Cortex of kidney (tissue), 1 donor: ENCODE measurements at regions not wholly inside any gene's neighbourhood (a gene's known extent, or its start where the extent isn't known, plus 50 kb on each side); places are given as distances from the start of the nearest gene placed in this dataset.

Experiments used
- DNase-seq: peaks from one replicate; lab custom pipeline; 2025; lab: John Stamatoyannopoulos, UW

DNA sequence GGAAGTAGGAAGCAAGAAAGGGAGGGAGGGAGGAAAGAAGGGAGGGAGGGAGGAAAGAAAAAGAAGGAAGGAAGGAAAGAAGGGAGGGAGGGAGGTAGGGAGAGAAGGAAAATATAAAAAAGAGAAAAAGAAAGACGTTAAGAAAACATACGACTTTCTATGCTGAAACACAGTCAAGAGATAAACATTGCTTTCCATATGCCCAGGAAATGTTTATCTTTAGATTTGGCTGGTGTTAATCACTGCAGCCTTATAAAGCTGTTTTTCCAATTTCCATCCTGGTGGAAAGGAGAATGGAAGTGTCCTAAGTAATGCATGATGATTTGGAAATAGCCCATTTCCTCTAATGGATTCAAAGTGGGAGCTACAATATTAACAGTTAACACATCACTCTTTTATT, 524.3 kb downstream of the MTRR start:
- no peak for DNase-seq

DNA sequence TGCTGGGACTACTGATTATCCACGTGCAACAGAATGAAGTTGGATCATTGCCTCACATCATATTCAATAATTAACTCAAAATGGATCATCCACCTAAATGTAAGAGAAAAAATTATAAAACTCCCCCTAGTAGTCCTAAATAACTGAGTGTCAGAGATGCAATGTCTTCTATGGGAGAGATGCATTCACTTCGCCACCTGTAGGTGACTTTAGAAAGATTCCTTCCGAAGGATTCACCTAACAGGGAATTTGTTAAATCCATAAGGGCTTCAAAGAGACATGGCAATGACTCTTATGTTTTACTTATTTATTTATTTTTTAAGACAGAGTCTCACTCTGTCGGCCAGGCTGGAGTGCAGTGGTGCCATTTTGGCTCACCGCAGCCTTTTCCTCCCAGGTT, 526.0 kb downstream of the MTRR start:
- no peak for DNase-seq

DNA sequence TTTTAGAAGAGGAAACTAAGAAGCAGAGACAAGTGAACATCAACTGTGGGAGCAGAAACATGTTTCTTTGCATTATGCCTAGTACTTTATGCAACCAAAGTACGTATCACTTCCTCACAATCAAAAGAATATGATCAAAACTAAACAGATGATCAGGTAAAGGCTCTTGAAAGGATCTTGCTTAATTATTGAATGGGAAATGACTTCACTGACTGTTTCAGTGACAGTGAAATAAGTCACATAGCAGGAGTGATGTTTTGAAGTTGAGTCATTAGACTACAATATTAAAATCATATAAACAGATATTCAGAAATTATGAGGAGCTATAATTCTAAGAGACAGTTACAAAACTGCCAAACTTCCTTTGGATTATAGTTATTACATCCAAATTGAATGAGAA, 527.3 kb downstream of the MTRR start:
- DNase-seq, result no peak

DNA sequence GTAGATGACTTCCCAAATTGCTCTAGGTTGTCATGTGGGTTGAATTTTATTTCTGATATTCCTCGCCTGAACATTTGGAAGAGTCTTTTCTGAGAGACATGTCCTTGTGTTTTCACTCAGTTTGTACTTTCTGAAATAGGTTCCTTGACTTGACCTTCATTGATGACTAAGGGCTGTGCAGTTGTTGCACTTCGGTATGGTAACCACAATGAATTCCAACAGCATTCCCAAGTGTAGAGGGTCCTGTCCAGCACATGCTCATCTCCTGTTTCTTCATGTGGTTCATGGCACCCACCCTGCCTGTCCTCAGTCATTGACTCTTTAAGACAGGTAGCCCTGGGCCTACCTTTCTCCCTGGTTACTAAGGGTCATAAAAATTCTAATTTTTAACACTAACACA, 527.8 kb downstream of the MTRR start:
- no peak for DNase-seq

DNA sequence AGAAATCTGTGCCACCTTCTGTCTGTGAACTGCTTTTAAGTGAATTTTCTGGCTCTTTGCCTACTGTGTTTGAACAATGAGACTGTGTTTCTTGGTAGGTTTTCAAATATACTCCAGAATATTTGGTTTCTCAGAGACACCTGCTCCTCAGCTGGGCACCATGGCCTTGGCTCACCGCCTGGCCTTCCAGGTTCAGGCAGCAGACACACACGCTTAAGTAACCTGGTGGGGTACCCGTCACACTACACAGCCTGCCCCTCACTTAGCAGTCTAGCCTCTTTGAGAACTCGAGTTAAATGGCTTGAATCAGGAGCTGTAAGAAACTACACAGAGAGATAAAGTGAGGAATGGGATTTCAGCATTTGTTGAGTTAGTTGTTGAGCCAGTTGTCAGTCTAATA, 530.5 kb downstream of the MTRR start:
- DNase-seq, result no peak

DNA sequence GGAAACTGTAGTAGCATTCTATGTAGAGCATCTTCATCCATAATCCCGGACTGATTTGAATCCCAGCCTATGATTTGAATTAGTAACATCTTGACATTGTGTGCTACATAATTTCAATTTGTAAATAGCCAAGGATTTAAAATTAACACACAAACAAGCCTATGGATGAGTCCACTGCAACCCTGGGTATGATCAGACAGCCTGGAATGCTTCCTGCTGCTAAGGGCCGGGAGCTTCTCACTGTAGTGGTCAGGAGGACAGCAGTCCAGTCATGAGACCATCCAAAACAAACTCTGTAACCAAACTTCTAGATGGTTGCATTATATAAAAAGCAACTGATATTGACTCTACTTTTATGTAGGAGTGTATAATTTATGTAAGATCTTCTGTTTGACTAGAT, 539.3 kb downstream of the MTRR start:
- DNase-seq, result no peak

DNA sequence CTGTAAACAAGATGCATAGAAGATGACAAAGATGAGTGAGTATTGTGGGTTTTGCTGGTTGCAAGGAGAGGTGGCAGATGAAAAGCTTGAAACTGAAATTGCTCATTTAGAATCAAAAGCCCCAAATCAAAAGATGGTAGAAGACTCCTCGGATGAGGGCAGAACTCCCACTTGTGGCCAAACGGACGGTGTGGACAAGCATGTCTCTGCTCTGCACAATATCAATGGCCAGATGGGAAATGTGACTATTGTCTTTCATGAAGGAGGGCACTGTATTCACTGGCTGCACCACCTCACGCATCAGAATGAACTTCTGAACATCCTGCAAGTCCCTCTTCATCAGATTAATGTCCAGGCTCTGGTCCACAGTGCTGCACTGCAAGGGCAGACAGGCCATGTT, 541.7 kb downstream of the MTRR start:
- DNase-seq, result no peak

DNA sequence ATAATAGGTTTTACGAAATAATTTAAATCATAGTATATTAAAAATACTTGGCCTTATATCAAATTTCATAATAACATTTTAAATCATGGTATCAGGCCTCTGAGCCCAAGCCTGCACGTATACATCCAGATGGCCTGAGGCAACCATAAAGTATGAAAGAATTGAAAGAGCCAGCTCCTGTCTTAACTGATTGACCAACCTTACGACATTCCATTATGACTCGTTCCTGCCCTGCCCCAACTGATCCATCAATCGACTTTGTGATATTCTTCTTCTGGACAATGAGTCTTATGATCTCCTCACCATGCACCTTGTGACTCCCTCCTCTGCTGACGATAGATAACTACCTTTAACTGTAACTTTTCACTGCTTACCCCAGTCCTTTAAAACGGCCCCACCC, 545.0 kb downstream of the MTRR start:
- no peak for DNase-seq

DNA sequence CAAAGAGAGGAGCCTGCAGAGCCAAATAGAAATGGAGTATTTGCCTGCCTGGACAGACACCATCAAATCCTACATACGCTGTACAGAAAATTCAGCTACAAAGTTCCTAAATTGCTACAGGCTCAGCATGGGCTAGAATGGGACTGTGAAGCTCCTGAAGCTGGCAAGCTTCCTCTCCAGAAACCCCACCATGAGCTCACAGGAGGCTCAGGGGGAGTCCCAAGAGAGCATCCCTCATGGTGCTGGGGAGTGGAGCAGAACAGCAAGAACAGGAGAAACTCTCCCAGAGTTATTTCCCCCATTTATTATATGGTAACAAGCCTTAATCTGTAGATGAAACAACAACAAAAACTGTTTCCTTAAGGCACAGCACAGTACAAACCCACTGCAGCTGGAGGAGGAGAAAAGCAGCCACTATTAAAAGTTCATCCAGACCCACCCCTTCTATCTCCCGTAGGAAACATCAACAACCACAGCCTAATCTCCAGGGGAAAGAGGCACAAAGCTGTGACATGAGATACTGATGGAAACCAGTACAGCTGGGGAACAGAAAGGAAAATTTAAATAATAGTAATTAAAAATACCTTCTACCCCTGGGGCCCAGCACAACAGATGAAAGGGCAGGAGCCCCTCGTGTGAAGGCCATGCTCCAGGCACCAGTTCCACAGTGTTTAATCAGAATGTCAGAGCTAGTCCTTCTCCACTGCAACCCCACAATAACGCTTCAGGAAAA, 548.5 kb downstream of the MTRR start:
- DNase-seq, result no peak

DNA sequence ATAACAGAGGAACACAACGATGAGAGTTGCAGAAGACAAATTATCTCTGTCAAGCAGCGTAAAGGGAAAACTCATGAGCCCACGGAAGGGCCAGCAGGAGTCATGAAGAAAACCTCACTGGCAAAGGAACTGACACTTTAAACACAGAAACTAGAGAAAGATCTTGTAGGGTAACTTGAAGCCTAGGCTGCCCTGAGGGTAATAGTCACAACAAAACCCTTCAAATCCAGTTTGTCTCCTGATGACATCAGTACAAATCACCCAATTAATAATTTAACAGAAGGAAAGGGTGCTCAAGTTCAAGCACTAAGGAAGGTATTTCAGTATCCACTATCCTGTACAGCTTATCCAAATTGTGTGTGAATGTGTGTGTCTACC, 549.1 kb downstream of the MTRR start:
- DNase-seq, result no peak

DNA sequence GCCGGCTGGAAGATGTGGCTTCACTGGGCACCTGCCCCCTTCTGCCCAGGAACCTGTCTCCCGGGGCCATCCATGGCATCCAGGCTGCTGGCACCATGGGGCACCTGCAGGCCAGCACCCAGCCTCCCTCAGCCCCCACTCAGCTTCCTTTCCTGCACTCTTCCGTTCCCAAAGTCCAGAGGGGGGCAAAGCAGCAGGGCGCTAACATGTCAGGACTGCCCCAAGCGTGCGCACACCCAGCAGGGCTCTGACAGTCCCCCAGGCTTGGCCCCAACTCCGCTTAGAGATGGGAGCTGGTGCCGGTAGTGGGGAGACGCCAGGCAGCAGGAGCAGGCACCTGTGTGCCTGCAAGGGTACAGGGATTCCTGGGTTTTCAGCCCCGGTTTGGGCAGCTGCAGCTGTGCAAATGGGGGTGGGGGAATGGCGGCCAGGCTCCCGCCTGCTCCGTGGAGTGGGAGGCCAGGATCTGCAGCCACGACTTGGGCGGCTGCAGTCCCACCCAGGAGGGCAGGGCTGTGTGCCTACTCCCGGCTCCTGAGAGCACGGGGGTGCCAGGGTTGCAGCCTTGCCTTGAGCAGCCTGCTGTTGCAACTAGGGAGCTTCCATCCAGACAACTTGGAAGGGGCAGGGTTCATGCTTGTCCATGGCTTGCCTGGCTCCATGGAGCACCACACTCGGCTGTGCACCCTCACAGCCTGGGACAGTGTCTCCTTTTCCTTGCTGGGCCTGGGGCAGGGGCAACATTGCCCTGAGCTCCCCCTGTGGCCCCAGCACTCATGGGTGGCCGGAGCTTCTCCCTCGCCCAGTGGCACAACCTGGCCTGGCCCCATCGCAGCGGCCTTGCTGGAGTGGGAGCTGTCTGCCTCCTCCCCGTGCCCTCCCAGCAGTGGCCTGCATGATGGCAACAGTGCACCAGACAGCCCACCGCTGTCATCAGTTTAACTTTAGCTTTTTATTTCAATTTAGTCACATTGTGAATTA, 561.1 kb downstream of the MTRR start:
- DNase-seq, result no peak

DNA sequence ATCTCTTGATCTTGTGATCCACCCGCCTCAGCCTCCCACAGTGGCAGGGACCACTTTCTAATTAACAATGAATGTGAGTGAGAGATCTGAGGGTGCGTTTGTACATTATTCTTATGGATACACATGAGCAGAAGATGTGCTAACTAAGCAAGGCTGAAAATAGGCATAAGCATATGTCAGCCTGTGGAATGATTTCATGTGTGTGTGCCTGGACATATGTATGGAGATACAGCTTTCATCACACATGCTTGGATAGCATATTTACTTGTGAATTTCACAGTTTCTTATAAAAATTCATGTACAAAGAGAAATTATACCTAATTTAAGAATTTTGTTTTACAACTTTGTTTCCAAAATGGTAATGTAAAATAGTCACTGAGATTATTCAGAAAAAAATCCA, 565.6 kb downstream of the MTRR start:
- no peak for DNase-seq

DNA sequence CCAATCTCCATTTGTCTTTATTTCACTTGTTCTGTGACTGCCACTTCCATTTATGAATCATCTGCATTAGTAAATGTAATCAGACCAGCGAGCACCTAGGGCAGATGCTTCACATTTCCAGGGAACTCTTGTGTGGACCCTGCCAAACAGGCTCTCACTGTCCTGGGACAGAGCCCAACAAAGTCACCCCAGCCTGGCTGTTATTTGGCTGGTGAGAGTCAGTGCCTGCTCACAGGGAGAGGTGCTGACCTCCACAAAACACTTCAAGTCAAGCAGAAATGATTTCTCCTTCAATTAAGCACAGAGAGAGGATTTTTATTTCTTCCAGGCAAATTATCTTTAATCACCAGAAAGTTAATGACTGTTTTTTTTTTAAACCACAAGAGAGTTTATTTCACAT, 568.0 kb downstream of the MTRR start:
- DNase-seq, result no peak

DNA sequence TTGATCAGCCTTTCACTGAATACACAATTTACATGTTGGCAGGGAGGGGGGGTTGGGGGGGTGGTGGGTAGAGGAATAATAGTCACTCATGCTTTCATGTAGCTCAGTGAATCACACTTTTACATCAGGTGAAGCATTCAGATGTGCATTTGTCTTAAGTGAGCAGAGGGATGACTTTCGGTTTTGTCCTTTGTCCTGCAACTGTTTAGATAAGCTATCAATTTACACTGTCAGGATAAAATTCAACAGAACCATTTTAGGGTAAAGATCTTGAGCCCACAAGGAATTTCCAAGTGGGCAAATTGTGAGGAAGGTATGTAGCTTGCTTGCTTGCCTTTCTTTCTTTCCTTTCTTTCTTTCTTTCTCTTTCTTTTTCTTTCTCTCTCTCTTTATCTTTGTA, 576.2 kb downstream of the MTRR start:
- DNase-seq, result no peak

DNA sequence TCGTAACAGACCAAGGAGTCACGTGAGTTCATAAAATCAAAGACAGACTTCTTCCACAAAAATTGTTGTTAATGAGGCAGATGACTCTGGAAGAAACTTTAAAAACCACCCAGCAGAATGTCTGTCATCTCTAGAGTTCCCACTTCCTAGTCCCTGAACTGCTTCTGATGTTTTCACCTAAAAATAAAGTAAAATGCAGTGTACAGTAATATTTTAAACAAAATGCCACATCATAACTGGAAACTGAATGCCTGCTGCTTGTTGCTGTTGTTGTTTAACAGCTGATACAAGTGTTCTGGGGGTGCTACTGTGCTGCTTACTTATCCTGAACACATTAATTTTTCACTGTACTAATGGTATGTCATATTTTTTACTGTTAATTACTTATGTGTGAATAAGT, 577.2 kb downstream of the MTRR start:
- DNase-seq, result no peak

DNA sequence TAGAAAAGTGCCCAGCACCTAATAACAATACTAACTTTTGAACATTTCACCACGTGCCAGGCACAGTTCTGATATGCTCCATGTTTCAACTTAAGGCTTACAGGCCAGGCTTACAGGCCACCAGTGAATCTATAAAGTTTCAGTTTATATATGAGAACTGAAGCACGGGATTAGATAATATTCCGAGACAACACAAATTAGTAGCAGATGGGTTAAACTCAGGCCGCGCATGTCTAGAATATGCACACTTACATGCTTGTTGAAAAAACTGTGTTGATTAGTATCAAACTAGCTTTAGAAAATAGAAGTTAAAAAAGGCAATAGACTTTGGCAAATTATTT, 587.9 kb downstream of the MTRR start:
- no peak for DNase-seq

DNA sequence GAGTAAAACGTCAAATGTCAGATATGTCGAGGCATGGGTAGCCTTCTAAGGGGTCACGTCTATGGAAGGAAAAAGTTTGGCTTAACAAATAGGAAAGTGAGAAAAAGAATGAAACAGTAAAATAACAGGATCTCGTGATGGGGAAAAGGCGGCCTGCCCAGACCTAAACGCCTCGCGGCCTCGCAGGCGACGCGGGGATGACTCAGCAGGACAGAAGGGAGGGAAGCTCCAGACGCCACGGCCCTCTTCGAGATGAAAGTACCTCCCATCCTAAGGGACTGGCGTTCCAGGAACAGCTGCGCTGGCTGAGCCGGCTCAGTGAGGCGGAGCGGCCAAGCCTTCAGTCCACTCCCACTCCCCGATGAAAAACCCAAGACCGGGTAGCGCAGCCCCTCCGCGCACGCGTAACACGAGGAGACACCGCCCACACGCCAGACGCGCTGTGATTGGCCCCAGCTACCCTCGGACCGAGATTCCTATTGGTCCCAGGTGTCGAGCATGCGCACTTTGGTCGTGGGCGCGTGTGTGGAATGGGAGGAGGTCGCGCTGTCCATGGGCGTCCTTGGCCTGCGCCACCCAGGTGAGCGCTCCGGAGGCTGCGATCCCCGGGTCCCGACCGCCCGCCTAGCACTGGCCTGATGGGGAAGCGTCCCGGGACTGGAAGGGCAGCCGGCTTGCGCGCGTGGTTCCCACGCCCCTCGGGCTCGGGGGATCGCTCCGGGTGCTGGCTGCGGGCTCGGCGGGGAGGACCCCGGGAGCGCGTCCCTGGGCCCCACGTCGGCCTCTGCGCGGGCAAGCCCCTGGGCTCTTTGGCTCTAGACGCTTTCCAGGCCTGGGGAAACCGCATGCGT, 588.5 kb downstream of the MTRR start:
- peak; percentile 10 for DNase-seq

DNA sequence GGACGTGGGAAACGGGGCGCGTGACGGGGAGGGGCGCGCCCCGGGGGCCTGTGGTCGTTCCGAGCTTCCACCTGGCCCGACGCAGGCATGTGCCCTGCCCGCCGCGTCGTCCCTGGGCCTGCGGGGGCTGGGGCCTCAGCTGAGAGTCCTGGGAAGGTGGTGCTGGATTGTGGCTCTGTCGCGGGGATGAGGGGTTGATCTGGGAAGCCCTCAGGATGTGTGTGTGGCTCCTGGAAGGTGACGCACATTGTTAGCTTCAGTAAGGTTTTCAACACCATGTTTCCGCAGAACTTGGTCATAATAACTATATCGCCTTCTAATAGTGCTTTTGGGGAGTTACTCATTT, 589.1 kb downstream of the MTRR start:
- no peak for DNase-seq

DNA sequence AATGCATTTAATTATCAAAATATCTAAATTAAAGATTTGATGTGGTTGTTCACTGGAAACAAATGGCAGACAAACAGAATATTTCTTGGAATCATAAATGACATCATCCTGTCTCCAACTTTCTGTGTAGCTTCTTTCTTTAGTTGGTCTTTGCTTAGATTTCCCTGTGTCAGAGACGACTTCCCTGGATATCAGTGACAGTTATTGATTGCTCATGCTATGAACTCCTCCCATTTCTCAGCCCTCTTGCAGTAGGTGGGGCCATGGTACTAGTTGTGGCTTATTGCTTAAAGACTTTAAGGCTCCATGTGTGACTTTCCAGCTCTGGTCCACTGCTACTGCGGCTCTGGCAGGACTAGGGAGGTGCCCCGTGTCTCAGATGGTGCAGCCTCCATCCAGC, 592.6 kb downstream of the MTRR start:
- no peak for DNase-seq

DNA sequence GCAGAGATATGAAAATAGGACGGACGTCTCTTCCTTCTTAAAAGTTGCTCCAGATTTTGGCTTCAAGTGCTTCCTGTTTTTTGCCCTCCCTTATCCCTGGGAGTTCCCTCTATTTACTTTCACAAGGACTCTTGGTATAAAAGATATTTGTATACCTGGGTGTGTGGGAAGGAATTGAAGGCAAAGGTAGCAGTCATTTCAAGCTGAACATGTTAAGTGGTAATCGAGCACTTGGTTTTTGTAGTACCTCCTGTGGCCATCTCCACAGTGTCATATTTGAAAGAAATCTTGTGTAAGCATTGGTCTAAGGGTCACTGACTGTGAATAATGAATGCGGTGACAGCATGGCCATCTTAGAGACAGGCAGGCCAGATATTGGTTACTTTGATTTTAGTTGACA, 593.6 kb downstream of the MTRR start:
- no peak for DNase-seq

DNA sequence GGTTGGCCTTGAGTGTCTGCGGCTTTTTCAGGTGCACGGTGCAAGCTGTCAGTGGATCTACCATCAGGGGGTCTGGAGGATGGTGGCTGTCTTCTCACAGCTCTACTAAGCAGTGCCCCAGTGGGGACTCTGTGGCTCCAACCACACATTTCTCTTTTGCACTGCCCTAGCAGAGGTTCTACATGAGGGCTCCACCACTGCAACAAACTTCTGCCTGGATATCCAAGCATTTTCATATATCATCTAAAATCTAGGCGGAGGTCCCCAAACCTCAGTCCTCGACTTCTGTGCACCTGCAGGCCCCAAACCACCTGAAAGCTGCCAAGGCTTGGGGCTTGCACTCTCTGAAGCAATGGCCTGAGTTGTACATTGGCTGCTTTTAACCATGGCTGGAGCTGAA, 601.5 kb downstream of the MTRR start:
- no peak for DNase-seq

DNA sequence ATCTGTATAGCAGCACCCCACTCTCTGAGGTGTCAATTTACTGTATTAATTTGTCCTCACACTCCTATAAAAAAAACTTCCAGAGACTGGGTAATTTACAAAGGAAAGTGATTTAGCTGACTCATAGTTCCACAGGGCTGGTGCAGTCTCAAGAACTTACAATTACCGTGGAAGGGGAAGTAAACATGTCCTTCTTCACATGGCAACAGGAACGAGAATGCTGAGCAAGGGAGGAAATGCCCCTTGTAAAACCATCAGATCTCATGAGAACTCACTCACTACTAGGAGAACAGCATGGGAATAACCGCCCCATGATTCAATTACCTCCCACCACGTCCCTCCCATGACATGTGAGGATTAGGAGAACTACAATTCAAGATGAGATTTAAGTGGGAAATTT, 602.6 kb downstream of the MTRR start:
- DNase-seq, result no peak

DNA sequence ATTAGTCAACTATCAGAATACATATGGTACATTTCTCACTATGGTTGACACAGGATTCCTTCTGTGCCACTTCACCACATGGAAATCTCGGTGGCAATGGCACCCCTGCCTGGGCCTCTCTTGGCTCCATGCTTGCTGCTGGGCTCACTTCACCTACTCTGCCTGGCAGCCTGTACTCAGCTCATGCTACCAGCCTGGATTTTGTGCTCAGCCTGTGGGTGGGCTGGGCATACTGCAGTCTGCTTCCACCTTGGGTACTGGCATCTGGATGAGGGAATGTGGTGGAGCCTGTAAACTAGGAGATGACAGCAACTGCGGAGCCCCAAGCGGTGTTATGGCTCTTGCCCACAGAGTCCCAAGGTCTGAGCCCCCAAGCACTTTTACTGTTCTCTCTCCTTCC, 604.1 kb downstream of the MTRR start:
- DNase-seq, result no peak
